Gastroesophageal sphincter (tissue), 3 donors: ENCODE measurements at regions not wholly inside any gene's neighbourhood (a gene's known extent, or its start where the extent isn't known, plus 50 kb on each side); places are given as distances from the start of the nearest gene placed in this dataset.

Source experiments
- CTCF ChIP-seq, 4 experiments: fragments of 200-600 bp in 2 of 4; fragments of 450-650 bp in 2 of 4; sonication (generic) in 1 of 4; IDR thresholded peaks; one replicate each; pipeline ENCODE4 v1.5.1; 2017 to 2019; ENCODE audit warnings: antibody characterized with exemption in 4 of 4, mild to moderate bottlenecking in 2 of 4, moderate library complexity in 2 of 4
- EP300 ChIP-seq: sonication (generic); formaldehyde crosslinking; IDR thresholded peaks from one replicate; pipeline ENCODE4 v1.6.1; 2017; ENCODE audit warnings: antibody characterized with exemption, mild to moderate bottlenecking
- POLR2A ChIP-seq, 2 donors: fragments of 450-650 bp; IDR thresholded peaks; one replicate each; pipeline ENCODE4 v1.6.1; 2017; ENCODE audit warnings: antibody characterized with exemption in 2 of 2, mild to moderate bottlenecking in 2 of 2, moderate library complexity in 1 of 2
- POLR2AphosphoS5 ChIP-seq: sonication (generic); formaldehyde crosslinking; IDR thresholded peaks from one replicate; pipeline ENCODE4 v1.6.1; 2017; ENCODE audit warnings: antibody characterized with exemption

GRCh38 chr5:56522960-56523359 is 289.8 kb upstream of the ANKRD55 start:
- TF ChIP-seq CTCF (IDR thresholded peaks at IDR 0.05) (no peak), POLR2AphosphoS5 (peak; percentile 46), EP300 (no peak), POLR2A (IDR thresholded peaks at IDR 0.05) (no peak)
